ENCODE measurements at regions not wholly inside any gene's neighbourhood (a gene's known extent, or its start where the extent isn't known, plus 50 kb on each side); places are given as distances from the start of the nearest gene placed in this dataset.

DNA sequence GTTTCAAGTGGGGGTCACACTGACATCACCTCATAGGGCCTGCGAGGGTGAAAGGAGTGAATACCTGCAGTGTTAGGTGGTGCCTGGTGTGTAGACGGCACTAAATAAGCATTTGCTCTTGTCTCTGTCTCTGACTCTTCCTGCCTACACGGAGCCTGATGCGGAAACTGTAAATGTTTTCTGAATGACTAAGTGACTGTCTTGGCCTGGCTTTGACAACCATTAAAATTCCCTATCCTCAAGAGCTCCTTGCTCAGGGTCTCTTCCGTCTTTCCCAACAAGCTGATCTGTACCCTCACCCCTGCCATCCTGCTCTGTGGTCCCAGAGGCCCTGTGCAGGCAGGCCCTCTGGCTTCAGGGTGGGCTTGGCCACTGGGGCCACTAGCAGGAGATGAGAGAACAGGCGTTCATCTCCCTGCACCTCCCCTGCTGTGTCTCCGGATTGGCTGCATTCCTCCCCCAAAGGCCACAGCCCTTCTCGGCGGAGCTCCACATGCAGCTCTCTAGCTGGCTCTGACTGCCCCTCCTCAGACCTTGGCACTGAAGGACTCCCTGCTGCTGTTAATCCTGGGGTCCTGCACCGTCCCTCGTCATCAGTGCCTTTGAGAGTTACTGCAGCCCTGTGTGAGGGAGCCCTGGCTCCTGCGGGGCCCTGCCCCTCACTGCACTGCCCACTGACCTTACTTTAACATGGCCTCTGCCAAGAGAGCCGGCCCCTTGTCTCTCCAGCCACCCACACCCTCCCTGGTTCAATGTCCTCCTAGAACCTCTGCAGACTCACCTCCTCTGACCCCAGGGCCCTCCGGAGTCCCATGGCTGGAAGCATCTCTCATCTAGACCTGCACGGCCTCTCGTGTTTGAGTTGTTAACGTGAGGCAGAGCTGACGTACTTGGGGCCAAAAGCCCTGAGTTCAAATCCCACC lies 211.1 kb downstream of the MATN1 start:
- DNase-seq = peak; percentile 47

DNA sequence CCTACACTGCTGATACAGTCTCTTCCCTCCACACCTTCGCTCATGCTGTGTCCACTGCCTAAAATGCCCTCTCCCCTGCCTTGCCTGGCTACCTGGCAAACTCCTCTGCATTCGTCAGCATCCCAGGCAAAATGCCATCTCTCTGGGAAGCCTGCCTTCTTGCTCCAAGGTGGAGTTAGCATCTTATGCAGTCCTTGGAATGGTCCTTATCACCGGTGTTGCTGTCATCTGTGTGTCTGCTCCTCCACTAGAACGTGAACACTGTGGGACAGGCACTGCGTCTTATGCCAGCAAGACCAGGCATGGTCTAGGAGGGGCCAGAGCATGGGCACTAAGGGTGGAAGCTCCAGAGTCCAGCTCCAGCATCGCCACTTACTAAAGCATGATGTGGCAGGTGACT lies 211.8 kb downstream of the MATN1 start:
- DNase-seq = peak; percentile 19

GRCh38 chr1:30511106-30511505 lies 212.3 kb downstream of the MATN1 start:
- DNase-seq = no peak

DNA sequence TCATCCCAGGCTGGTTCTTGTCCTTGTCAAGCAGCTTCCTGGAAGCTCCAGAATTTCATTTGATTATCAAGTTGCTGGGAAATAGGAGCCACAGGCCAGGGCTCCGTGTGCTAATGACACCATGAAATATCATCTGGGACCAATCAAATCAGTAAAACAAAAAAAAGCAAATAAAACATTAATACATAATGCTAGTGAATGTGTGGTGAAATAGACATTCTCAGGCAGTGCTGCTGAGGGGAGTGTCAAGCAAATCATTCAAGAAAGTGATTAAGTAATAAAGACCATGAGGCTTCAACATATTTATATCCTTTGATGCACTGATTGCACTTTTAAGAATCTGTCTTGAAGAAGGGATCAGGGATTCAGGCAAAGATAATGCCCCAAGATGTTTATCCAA lies 213.7 kb downstream of the MATN1 start:
- no peak for DNase-seq

DNA sequence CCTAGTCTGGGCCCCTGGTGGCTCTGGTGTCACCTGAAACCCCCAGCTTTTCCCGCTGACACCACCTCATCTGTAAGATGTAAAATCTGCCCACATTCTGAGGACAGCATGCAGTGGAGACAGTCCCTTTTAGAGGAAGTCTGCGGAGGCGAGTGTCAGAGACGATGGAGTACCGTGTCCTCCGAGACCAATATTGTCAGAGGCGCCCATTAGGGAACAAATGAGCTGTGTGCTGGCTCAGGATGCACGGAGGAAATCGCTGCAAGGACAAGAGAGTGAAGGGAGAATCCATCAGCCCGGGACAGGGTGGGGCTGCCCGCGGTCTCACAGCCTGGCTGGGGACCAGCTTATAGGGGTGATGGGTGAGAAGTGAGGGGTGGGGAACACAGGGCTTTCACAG lies 214.8 kb downstream of the MATN1 start:
- DNase-seq = peak; percentile 11

GRCh38 chr1:30508175-30508448 lies 215.3 kb downstream of the MATN1 start:
- peak; percentile 47 for DNase-seq

- DNase-seq = peak; percentile 32
Measured at GRCh38 chr1:30507401-30508174, 215.8 kb downstream of the MATN1 start.

DNA sequence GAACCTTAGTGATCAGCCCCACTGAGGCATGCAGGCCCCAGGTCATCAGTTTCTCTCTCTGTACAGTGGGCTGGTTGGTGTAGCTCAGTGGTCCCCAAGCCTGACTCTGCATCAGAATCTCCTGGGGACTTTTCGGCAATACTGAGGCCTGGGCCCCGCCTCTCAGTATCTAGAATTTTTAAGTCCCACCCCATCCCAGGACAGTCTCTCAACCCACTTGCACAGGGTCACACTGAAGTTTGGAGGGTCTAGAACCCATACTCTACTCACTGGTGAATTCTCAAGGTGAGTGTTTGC lies 216.4 kb downstream of the MATN1 start:
- no peak for DNase-seq

DNA sequence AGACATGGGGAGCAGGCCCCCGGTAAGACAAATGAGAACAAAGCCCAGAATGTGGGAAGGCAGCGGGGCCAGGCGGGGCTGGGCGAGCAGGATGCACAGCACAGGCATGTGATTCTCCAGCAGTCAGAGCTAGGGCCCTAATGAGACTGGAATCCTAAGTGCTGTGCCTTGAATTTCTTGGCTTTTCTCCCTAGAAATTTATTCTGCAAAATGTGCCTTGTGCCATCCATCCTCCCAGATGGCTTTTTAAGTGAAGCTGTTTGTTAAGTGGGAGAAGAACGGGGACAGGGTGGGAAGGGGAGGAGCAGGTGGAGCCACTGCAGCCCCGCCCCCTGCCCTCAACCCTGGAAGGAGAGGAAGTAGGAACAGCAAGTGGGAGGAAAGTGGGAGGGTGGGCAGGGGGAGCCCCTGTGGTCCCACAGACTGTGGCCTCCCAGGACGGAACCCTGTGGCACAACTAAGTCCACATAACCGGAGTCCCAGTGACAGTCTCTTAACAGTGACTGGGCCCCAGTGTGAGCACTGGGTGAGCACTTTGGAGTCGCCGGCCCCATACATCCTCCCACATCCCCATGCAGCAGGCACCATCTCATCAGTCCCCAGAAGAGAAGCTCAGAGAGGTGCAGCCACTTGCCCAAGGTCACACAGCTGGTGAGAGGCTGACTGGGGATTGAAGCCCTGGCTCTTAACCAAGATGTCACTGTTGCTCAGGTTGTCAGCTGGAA lies 216.9 kb downstream of the MATN1 start:
- peak; percentile 28 for DNase-seq

DNA sequence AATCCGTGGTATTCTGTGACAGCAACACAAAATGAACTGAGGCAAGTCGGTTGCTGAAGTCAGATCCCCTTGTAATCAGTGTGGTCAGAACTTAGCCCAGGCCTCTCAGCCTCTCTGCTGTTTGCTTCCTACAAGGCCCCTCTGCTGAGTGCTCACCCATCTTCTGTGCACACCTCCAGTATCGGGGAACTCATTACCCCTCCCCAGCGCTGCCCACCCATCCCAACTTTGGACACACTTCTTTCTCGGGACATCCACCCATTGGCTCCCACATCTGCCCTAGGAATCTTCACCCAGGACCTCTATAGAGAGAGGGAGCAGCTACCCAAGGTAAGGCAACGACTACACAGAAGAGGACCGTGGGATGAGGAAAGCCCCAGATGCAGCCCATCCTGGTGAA lies 217.5 kb downstream of the MATN1 start:
- peak; percentile 24 for DNase-seq

DNA sequence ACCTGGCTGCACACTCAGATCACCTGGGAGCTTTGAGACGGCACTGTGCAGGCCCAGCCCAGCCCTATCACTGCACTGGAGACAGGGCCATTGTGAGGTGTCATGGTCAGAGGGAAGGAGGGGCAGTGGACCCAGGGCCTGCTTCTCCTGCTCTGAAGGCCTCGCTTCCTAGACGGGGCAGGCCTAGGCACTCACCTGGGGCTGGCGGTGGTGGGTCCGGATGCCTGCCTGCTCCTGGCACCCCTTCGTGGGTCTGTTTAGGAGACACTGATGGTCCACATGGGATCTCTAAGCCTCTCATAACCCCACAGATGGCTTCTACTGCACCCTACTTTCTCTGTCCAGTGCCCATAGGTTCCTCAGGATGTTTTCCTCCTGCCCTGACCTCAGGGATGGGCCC lies 230.9 kb downstream of the MATN1 start:
- no peak for DNase-seq

- no peak for DNase-seq
Measured at GRCh38 chr1:30491831-30492230, 231.6 kb downstream of the MATN1 start.

DNA sequence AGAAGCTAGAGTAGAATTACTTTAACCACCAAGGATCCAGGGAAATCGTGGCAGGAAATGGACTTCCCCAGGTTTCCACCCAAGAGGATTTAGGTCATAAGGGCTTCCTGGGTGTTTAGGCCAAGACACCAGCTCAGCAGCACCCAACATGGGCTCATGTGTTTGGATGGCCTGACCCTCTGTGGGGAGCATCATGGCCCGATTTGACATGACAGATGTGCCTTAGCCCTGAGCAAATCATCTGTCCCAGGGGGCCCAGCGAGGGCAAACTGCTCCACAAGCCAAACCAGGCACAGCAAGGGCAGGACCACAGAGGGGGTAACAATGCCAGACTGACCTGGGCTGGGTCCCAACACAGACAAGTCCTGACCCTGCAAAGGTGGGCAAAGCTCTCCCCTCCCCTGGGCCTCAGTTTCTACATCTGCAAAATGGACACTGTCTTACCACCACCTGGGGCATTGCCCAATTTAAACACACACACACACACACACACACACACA lies 232.8 kb downstream of the MATN1 start:
- no peak for DNase-seq

DNA sequence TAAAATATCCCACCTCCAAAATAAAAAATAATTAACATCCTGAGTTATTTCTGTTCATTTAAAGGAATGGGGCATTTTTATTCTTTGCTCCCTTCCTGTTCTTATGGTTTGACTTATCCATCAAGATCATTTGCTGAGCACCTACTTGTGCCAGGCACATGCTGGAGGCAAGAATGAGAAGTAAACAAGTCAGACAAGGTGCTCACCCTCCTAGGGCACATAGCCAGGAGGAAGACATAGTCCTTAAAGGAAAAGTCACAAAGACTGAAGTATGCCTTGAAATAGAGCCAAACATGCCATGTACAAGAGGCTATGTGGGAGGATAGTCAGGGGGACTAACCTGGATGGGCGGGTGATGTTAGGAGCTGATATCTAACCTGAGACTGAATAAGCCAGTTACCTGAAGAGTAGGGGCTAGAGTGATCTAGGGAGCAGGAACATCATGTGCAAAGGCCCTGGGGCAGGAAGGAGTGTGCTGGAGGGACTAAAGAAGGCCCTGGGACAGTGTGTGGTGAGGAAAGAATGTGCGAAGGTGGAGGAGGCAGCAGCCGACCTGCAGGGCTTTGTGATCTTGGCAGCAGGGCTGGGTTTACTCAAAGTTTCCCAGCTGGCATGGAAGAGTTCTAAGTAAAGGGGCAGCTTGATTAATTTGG lies 233.5 kb downstream of the MATN1 start:
- no peak for DNase-seq

DNA sequence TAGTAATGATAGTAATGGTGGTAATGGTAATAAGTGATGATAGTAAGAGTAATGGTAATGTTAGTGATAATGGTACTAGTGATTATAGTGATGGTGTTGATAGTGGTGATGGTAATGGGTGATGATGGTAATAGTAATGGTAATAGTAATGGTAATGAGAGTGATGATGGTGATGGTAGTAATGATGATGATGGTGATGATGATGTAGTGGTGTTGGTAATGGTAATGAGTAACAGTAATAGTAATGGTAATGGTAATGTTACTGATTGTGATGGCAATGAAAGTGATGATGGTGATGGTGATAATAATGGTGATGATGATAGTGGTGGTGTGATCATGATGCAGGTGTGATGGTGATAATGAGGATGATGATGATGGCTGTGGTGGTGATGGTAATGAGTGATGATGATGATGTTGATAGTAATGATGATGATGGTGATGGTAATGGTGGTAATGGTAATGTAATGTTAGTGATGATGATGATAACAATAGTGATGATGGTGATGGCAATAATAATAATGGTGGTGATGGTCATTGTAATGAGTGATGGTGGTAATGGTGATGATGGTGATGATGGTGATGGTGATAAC lies 235.0 kb downstream of the MATN1 start:
- DNase-seq = no peak

DNA sequence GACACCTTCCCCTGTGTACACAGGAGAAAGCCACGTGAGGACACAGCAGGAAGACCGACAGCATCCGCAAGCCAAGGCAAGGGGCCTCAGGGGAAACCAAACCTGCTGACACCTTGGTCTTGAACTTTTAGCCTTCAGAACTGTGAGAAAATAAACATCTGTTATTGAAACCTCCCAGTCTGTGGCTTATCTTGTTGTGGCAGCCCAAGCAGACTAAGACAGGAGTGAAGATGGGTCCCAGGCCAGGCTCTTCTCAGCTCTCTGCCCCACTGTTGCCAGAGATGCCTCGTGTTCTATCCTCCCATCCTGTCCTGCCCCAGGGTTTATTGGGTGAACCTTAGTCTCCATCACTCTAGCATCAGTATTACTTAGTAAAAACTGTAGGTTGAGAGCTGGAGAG lies 236.3 kb downstream of the MATN1 start:
- DNase-seq = no peak

- no peak for DNase-seq
Measured at GRCh38 chr1:30485072-30485471, 238.3 kb downstream of the MATN1 start.

GRCh38 chr1:30484668-30485067 lies 238.7 kb downstream of the MATN1 start:
- DNase-seq = no peak

GRCh38 chr1:30479575-30479974 lies 243.8 kb downstream of the MATN1 start:
- DNase-seq = no peak

DNA sequence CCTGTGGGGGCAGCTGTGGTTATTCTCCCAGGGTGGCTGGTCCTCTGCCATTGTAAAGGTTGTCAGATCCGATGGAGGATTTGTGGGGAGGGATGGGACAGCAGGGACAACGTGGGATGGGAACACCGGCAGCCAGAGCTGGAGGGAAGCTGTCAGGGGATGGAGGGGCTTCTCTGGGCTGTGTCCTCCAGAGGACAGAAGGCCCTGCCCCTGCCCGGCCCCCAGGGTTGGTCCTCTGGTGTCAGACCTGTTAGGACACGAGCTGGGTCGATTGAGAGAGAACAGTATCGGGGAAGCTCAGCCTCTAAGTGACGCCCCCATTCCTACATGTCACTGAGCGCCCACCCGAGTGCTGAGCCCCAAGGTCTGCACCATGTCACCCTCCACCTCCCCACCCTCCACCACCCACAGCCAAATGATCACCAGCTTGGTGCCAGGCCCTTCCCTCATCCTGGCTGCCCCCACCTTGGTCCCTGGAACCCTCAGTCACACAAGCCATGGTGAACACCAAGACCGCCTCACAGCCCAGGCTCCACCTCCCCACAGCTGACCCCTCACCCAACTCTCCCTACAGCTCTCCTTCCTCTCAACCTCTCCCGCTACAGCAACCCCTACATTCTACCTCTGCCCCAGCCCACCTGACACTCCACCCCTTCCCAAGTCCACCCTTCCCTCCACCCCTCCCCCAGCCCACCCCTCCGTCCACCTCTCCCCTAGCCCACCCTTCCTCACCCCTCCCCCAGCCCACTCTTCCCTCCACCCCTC lies 244.4 kb downstream of the MATN1 start:
- DNase-seq = no peak

DNA sequence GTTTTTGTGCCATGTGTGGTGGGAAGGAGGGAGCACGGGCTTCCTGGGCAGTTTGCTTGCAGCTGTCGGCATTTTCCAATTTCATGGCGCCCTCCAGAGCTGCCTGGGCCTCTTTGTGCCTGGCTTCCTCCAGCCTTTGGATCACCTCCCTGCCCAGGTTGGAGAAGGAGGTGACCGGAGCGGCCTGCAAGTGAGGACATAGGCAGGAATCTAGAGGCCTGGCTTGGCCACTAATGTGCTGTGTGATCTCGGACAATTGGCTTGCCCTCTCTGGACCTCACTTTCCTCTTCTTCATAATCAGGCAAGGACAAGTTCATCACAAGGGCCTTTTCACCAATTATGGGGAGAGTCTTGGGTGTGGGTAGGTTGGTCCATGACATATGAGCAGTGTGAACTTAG lies 245.1 kb downstream of the MATN1 start:
- no peak for DNase-seq

- DNase-seq = no peak
Measured at GRCh38 chr1:30477588-30477987, 245.8 kb downstream of the MATN1 start.

All from activated CD8-positive, alpha-beta memory T cell treated with anti-CD3 and anti-CD28 coated beads for 24 hours (primary cell).